DMS53 (cell line): ENCODE measurements at regions not wholly inside any gene's neighbourhood (a gene's known extent, or its start where the extent isn't known, plus 50 kb on each side); places are given as distances from the start of the nearest gene placed in this dataset.

Source experiments
- DNase-seq: peaks from one replicate; lab custom pipeline; 2025; lab: John Stamatoyannopoulos, UW

- DNase-seq: no peak
Observed at GRCh38 chr14:36083317-36083716, 93.2 kb downstream of the PTCSC3 start.

- no peak for DNase-seq
Observed at GRCh38 chr14:36078080-36078479, 98.4 kb downstream of the PTCSC3 start.

GRCh38 chr14:36076197-36076596, 100.3 kb downstream of the PTCSC3 start:
- no peak for DNase-seq

GRCh38 chr14:36075203-36075602, 101.3 kb downstream of the PTCSC3 start:
- no peak for DNase-seq

- DNase-seq: no peak
Observed at GRCh38 chr14:36070720-36071043, 105.8 kb downstream of the PTCSC3 start.

GRCh38 chr14:36070031-36070719, 106.3 kb downstream of the PTCSC3 start:
- DNase-seq: peak; percentile 92

GRCh38 chr14:36069535-36069900, 107.0 kb downstream of the PTCSC3 start:
- peak; percentile 68 for DNase-seq

GRCh38 chr14:36068777-36069534, 107.6 kb downstream of the PTCSC3 start:
- DNase-seq: peak; percentile 55

- peak; percentile 88 for DNase-seq
Observed at GRCh38 chr14:36067428-36068187, 108.9 kb downstream of the PTCSC3 start.

GRCh38 chr14:36066636-36067035, 109.9 kb downstream of the PTCSC3 start:
- DNase-seq: no peak

GRCh38 chr14:36065831-36066230, 110.7 kb downstream of the PTCSC3 start:
- no peak for DNase-seq

GRCh38 chr14:36059531-36059930, 117.0 kb downstream of the PTCSC3 start:
- DNase-seq: no peak

GRCh38 chr14:36057452-36058116, 118.9 kb downstream of the PTCSC3 start:
- peak; percentile 19 for DNase-seq

GRCh38 chr14:36056845-36057244, 119.7 kb downstream of the PTCSC3 start:
- no peak for DNase-seq

- no peak for DNase-seq
Observed at GRCh38 chr14:36055681-36056225, 120.8 kb downstream of the PTCSC3 start.

GRCh38 chr14:36055052-36055378, 121.5 kb downstream of the PTCSC3 start:
- no peak for DNase-seq

- no peak for DNase-seq
Observed at GRCh38 chr14:36054353-36055051, 122.0 kb downstream of the PTCSC3 start.

- no peak for DNase-seq
Observed at GRCh38 chr14:36052681-36053080, 123.8 kb downstream of the PTCSC3 start.

GRCh38 chr14:36052063-36052462, 124.5 kb downstream of the PTCSC3 start:
- DNase-seq: no peak

GRCh38 chr14:36048667-36049066, 127.9 kb downstream of the PTCSC3 start:
- DNase-seq: no peak

- DNase-seq: no peak
Observed at GRCh38 chr14:36047912-36048311, 128.6 kb downstream of the PTCSC3 start.

- no peak for DNase-seq
Observed at GRCh38 chr14:36035675-36036074, 140.8 kb downstream of the PTCSC3 start.
